Thyroid gland (tissue), 4 donors: ENCODE measurements at regions not wholly inside any gene's neighbourhood (a gene's known extent, or its start where the extent isn't known, plus 50 kb on each side); places are given as distances from the start of the nearest gene placed in this dataset.

ENCODE experiments used
- DNase-seq, 2 donors: peaks; one replicate each; pipeline ENCODE4 v3.0.0-alpha.2; 2019
- H3K27ac ChIP-seq, 3 donors: fragments of 200-600 bp; sonication (generic); 1 replicate in 2 of 3; 2 replicates in 1 of 3; pipeline ENCODE4 v1.5.1; 2016 to 2019; ENCODE audit warnings: mild to moderate bottlenecking in 1 of 3, moderate library complexity in 1 of 3
- H3K27me3 ChIP-seq: fragments of 200-600 bp; sonication (generic); one replicate; pipeline ENCODE4 v1.5.1; 2019
- H3K36me3 ChIP-seq, 2 donors: fragments of 200-600 bp; sonication (generic); one replicate each; pipeline ENCODE4 v1.5.1; 2016 to 2019
- H3K4me1 ChIP-seq, 2 donors: fragments of 200-600 bp; sonication (generic); one replicate each; pipeline ENCODE4 v1.5.1; 2017 to 2019
- H3K4me3 ChIP-seq, 3 donors: fragments of 200-600 bp; sonication (generic); replicated peaks in 1 of 3; 1 replicate in 2 of 3; 2 replicates in 1 of 3; pipeline ENCODE4 v1.5.1; 2016; ENCODE audit warnings: mild to moderate bottlenecking in 1 of 3
- H3K9me3 ChIP-seq: fragments of 200-600 bp; sonication (generic); one replicate; pipeline ENCODE4 v1.5.1; 2017
- CTCF ChIP-seq, 6 experiments: fragments of 200-600 bp in 3 of 6; fragments of 450-650 bp in 3 of 6; sonication (generic) in 3 of 6; IDR thresholded peaks; one replicate each; pipeline ENCODE4 v1.5.1; 2016 to 2019; ENCODE audit warnings: antibody characterized with exemption in 6 of 6, mild to moderate bottlenecking in 2 of 6, inconsistent platforms in 1 of 6, moderate library complexity in 1 of 6
- POLR2A ChIP-seq, 2 donors: fragments of 450-650 bp; IDR thresholded peaks; one replicate each; pipeline ENCODE4 v1.6.1; 2017; ENCODE audit warnings: antibody characterized with exemption in 2 of 2, mild to moderate bottlenecking in 2 of 2, moderate library complexity in 1 of 2
- WGBS, 2 donors: methylation state at CpG; one replicate each; pipeline ENCODE4 v1.1.5; 2017; 5-methylcytosine and 5-hydroxymethylcytosine counted together
- intact Hi-C: fragments of 100-400 bp; cut with DNase I; formaldehyde crosslinking; loops from one replicate; pipeline ENCODE4 v1.15.1; 2023

- Histone ChIP-seq H3K36me3 (no peaks in the 10 kb centered on the region), H3K9me3 (no peaks in the 10 kb centered on the region), H3K4me3 (no peak overlapping the region), H3K27ac (no peak overlapping the region), H3K27me3 (no peaks in the 10 kb centered on the region), H3K4me1 (no peaks in the 10 kb centered on the region)
- WGBS, 2 donors, result 88 to 93% methylated on average over 4 of the region's 4 CpGs
- no peak for DNase-seq
- TF ChIP-seq POLR2A (IDR thresholded peaks at IDR 0.05) (no peak), CTCF (IDR thresholded peaks at IDR 0.05) (no peak)
- intact Hi-C loops, result no loop called here
Observed at GRCh38 chr3:147854542-147854941, 445.4 kb downstream of the ZIC1 start.

GRCh38 chr3:147864754-147865354 is 455.7 kb downstream of the ZIC1 start:
- no peak for DNase-seq
- no peak overlapping the region for H3K27ac ChIP-seq
- H3K9me3 ChIP-seq, result no peaks in the 10 kb centered on the region
- H3K4me1 ChIP-seq, result no peaks in the 10 kb centered on the region
- H3K27me3 ChIP-seq, result no peaks in the 10 kb centered on the region
- intact Hi-C loops, result no loop called here
- no peak overlapping the region for H3K4me3 ChIP-seq
- TF ChIP-seq POLR2A (IDR thresholded peaks at IDR 0.05), result no peak
- no peak for TF ChIP-seq CTCF (IDR thresholded peaks at IDR 0.05)
- H3K36me3 ChIP-seq, result no peaks in the 10 kb centered on the region

- 53 to 62% methylated on average over 1 of the region's 1 CpG for WGBS, 2 donors
- Histone ChIP-seq H3K9me3 (no peaks in the 10 kb centered on the region), H3K27me3 (no peaks in the 10 kb centered on the region), H3K36me3 (no peaks in the 10 kb centered on the region), H3K4me3 (no peak overlapping the region), H3K27ac (no peak overlapping the region), H3K4me1 (no peaks in the 10 kb centered on the region)
- intact Hi-C loops, result no loop called here
- no peak for TF ChIP-seq POLR2A (IDR thresholded peaks at IDR 0.05)
- no peak for TF ChIP-seq CTCF (IDR thresholded peaks at IDR 0.05)
- no peak for DNase-seq
Observed at GRCh38 chr3:147866561-147866960, 457.4 kb downstream of the ZIC1 start.

- no peak for DNase-seq
- TF ChIP-seq POLR2A (IDR thresholded peaks at IDR 0.05) (no peak), CTCF (IDR thresholded peaks at IDR 0.05) (no peak)
- Histone ChIP-seq H3K27me3 (no peaks in the 10 kb centered on the region), H3K36me3 (no peaks in the 10 kb centered on the region), H3K4me3 (no peak overlapping the region), H3K27ac (no peak overlapping the region), H3K9me3 (no peaks in the 10 kb centered on the region), H3K4me1 (no peaks in the 10 kb centered on the region)
- 92% methylated on average over 4 of the region's 4 CpGs for WGBS, 2 donors
- intact Hi-C loops, result no loop called here
Observed at GRCh38 chr3:147872568-147872967, 463.4 kb downstream of the ZIC1 start.

GRCh38 chr3:147875498-147875897 is 466.3 kb downstream of the ZIC1 start:
- H3K4me3 ChIP-seq, result no peak overlapping the region
- DNase-seq, result no peak
- no peaks in the 10 kb centered on the region for H3K9me3 ChIP-seq
- no peaks in the 10 kb centered on the region for H3K4me1 ChIP-seq
- WGBS, 2 donors, result 64 to 72% methylated on average over 2 of the region's 2 CpGs
- no peaks in the 10 kb centered on the region for H3K36me3 ChIP-seq
- intact Hi-C loops, result no loop called here
- H3K27me3 ChIP-seq, result no peaks in the 10 kb centered on the region
- TF ChIP-seq POLR2A (IDR thresholded peaks at IDR 0.05) (no peak), CTCF (IDR thresholded peaks at IDR 0.05) (no peak)
- H3K27ac ChIP-seq, result no peak overlapping the region
